ENCODE measurements at regions not wholly inside any gene's neighbourhood (a gene's known extent, or its start where the extent isn't known, plus 50 kb on each side); places are given as distances from the start of the nearest gene placed in this dataset.
"Not testable (repeated sequence)": the region's sequence is repeated elsewhere in the genome, so short reads cannot be mapped to it uniquely, and the experiment has no call there.

GRCh38 chr2:163974766-163975165, 239.0 kb upstream of the FIGN start:
- no peak for TF ChIP-seq CTCF (IDR thresholded peaks at IDR 0.05)
- intact Hi-C loops (cut with DNase I), result no loop called here
- no peaks in the 10 kb centered on the region for H3K9me3 ChIP-seq
- 55 to 72% (median 70%) methylated on average over 1 of the region's 1 CpG for WGBS, 3 donors
- no peak overlapping the region for H3K4me3 ChIP-seq
- H3K4me1 ChIP-seq, result no peaks in the 10 kb centered on the region
- DNase-seq, result no peak
- ATAC-seq, result no peak
- no peaks in the 10 kb centered on the region for H3K36me3 ChIP-seq (ENCODE audit: insufficient read depth in 1 of 2, low read depth in 1 of 2)
- H3K27ac ChIP-seq, result no peak overlapping the region
- no peaks in the 10 kb centered on the region for H3K27me3 ChIP-seq (ENCODE audit: insufficient read depth in 3 of 3, low read length in 2 of 3)

- no peak for TF ChIP-seq CTCF (IDR thresholded peaks at IDR 0.05)
- 44 to 56% (median 46%) methylated on average over 4 of the region's 4 CpGs for WGBS, 3 donors
- H3K27ac ChIP-seq, result no peak overlapping the region
- no peak overlapping the region for H3K4me3 ChIP-seq
- intact Hi-C loops (cut with DNase I), result no loop called here
- no peaks in the 10 kb centered on the region for H3K27me3 ChIP-seq (ENCODE audit: insufficient read depth in 3 of 3, low read length in 2 of 3)
- no peaks in the 10 kb centered on the region for H3K36me3 ChIP-seq (ENCODE audit: insufficient read depth in 1 of 2, low read depth in 1 of 2)
- DNase-seq, result no peak
- H3K4me1 ChIP-seq, result no peaks in the 10 kb centered on the region
- ATAC-seq, result no peak
- no peaks in the 10 kb centered on the region for H3K9me3 ChIP-seq
Measured at GRCh38 chr2:163970058-163970813, 234.4 kb upstream of the FIGN start.

GRCh38 chr2:163964278-163964677, 228.5 kb upstream of the FIGN start:
- H3K36me3 ChIP-seq (ENCODE audit: insufficient read depth in 1 of 2, low read depth in 1 of 2); DNase-seq; H3K27me3 ChIP-seq (ENCODE audit: insufficient read depth in 3 of 3, low read length in 2 of 3); intact Hi-C loops (cut with DNase I); H3K27ac ChIP-seq; H3K4me3 ChIP-seq; H3K9me3 ChIP-seq; ATAC-seq; H3K4me1 ChIP-seq: not testable (repeated sequence)
- WGBS, 3 donors, result 92 to 95% (median 92%) methylated on average over 6 of the region's 6 CpGs

- H3K4me3 ChIP-seq, result no peak overlapping the region
- no peaks in the 10 kb centered on the region for H3K4me1 ChIP-seq
- no peaks in the 10 kb centered on the region for H3K27me3 ChIP-seq (ENCODE audit: insufficient read depth in 3 of 3, low read length in 2 of 3)
- WGBS, 3 donors, result 93 to 95% (median 93%) methylated on average over 5 of the region's 5 CpGs
- TF ChIP-seq CTCF (IDR thresholded peaks at IDR 0.05), result no peak
- DNase-seq, result no peak
- H3K9me3 ChIP-seq, result no peaks in the 10 kb centered on the region
- no peaks in the 10 kb centered on the region for H3K36me3 ChIP-seq (ENCODE audit: insufficient read depth in 1 of 2, low read depth in 1 of 2)
- no peak for ATAC-seq
- no peak overlapping the region for H3K27ac ChIP-seq
- intact Hi-C loops (cut with DNase I), result no loop called here
Measured at GRCh38 chr2:163953390-163953907, 217.6 kb upstream of the FIGN start.

GRCh38 chr2:163951312-163951711, 215.5 kb upstream of the FIGN start:
- Histone ChIP-seq H3K36me3 (ENCODE audit: insufficient read depth in 1 of 2, low read depth in 1 of 2) (no peaks in the 10 kb centered on the region), H3K4me1 (no peaks in the 10 kb centered on the region), H3K9me3 (no peaks in the 10 kb centered on the region), H3K27me3 (ENCODE audit: insufficient read depth in 3 of 3, low read length in 2 of 3) (no peaks in the 10 kb centered on the region), H3K27ac (no peak overlapping the region), H3K4me3 (no peak overlapping the region)
- intact Hi-C loops (cut with DNase I), result no loop called here
- ATAC-seq (no peak), DNase-seq (no peak)
- TF ChIP-seq CTCF (IDR thresholded peaks at IDR 0.05), result no peak

Data from psoas muscle (tissue), 7 donors.